ENCODE measurements at regions not wholly inside any gene's neighbourhood (a gene's known extent, or its start where the extent isn't known, plus 50 kb on each side); places are given as distances from the start of the nearest gene placed in this dataset.

GRCh38 chr7:136189506-136189998 is 212.4 kb upstream of the MTPN start:
- H3K27me3 ChIP-seq (ENCODE audit: control insufficient read depth in 3 of 3, insufficient read depth in 3 of 3, low read length in 3 of 3), result no peaks in the 10 kb centered on the region
- peaks cover 0 to 11% of the 10 kb centered on the region in 2 donors for H3K9me3 ChIP-seq (ENCODE audit: control insufficient read depth in 2 of 2, insufficient read depth in 1 of 2, low read depth in 1 of 2, low read length in 1 of 2)
- no peaks in the 10 kb centered on the region for H3K36me3 ChIP-seq (ENCODE audit: control insufficient read depth in 3 of 3, insufficient read depth in 2 of 3, low read depth in 1 of 3, low read length in 3 of 3)
- H3K4me3 ChIP-seq (ENCODE audit: low read depth in 1 of 3, low read length in 3 of 3), result no peak overlapping the region
- DNase-seq (no peak), FAIRE-seq (no peak)
- 70 to 81% (median 72%) methylated on average over 5 of the region's 5 CpGs for WGBS, 3 donors
- H3K4me1 ChIP-seq (ENCODE audit: control insufficient read depth in 3 of 3, insufficient read depth in 2 of 3, low read depth in 1 of 3, low read length in 2 of 3), result no peaks in the 10 kb centered on the region
- no peak overlapping the region for H3K27ac ChIP-seq (ENCODE audit: low read depth in 1 of 3, low read length in 2 of 3)

DNA sequence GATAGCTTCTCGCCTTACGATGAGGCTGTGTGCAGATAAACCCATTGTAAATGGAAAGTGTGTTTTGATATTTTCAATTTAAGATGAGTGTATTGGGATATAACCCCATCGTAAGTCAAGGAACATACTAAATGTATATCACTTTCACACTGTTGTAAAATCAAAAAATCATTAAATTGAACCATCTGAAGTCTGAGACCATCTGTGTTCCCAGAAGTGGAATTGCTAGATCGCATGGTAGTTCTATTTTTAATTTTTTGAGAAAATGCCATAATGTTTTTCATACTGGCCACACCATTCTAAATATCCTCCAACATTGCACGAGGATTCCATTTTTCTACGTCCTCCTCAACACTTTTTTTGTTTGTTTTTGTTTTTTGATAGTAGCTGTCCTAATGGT is 209.1 kb upstream of the MTPN start:
- DNase-seq (no peak), FAIRE-seq (no peak)
- Histone ChIP-seq H3K27ac (ENCODE audit: low read depth in 1 of 3, low read length in 2 of 3) (no peak overlapping the region), H3K9me3 (ENCODE audit: control insufficient read depth in 2 of 2, insufficient read depth in 1 of 2, low read depth in 1 of 2, low read length in 1 of 2) (peaks cover 0 to 4% of the 10 kb centered on the region in 2 donors), H3K36me3 (ENCODE audit: control insufficient read depth in 3 of 3, insufficient read depth in 2 of 3, low read depth in 1 of 3, low read length in 3 of 3) (no peaks in the 10 kb centered on the region), H3K4me1 (ENCODE audit: control insufficient read depth in 3 of 3, insufficient read depth in 2 of 3, low read depth in 1 of 3, low read length in 2 of 3) (no peaks in the 10 kb centered on the region), H3K27me3 (ENCODE audit: control insufficient read depth in 3 of 3, insufficient read depth in 3 of 3, low read length in 3 of 3) (no peaks in the 10 kb centered on the region), H3K4me3 (ENCODE audit: low read depth in 1 of 3, low read length in 3 of 3) (no peak overlapping the region)
- 83 to 85% (median 85%) methylated on average over 6 of the region's 6 CpGs for WGBS, 3 donors

- no peak overlapping the region for H3K4me3 ChIP-seq (ENCODE audit: low read depth in 1 of 3, low read length in 3 of 3)
- 13 to 24% (median 22%) methylated on average over 2 of the region's 2 CpGs for whole genome bisulfite sequencing, 3 donors
- H3K27ac ChIP-seq (ENCODE audit: low read depth in 1 of 3, low read length in 2 of 3), result no peak overlapping the region
- no peaks in the 10 kb centered on the region for H3K36me3 ChIP-seq (ENCODE audit: control insufficient read depth in 3 of 3, insufficient read depth in 2 of 3, low read depth in 1 of 3, low read length in 3 of 3)
- H3K27me3 ChIP-seq (ENCODE audit: control insufficient read depth in 3 of 3, insufficient read depth in 3 of 3, low read length in 3 of 3), result no peaks in the 10 kb centered on the region
- no peaks in the 10 kb centered on the region for H3K4me1 ChIP-seq (ENCODE audit: control insufficient read depth in 3 of 3, insufficient read depth in 2 of 3, low read depth in 1 of 3, low read length in 2 of 3)
- DNase-seq (no peak), FAIRE-seq (no peak)
- peaks cover 0 to 4% of the 10 kb centered on the region in 2 donors for H3K9me3 ChIP-seq (ENCODE audit: control insufficient read depth in 2 of 2, insufficient read depth in 1 of 2, low read depth in 1 of 2, low read length in 1 of 2)
Observed at GRCh38 chr7:136184719-136185118, 207.6 kb upstream of the MTPN start.

GRCh38 chr7:136183981-136184380 is 206.8 kb upstream of the MTPN start:
- Histone ChIP-seq H3K4me1 (ENCODE audit: control insufficient read depth in 3 of 3, insufficient read depth in 2 of 3, low read depth in 1 of 3, low read length in 2 of 3) (no peaks in the 10 kb centered on the region), H3K27me3 (ENCODE audit: control insufficient read depth in 3 of 3, insufficient read depth in 3 of 3, low read length in 3 of 3) (no peaks in the 10 kb centered on the region), H3K9me3 (ENCODE audit: control insufficient read depth in 2 of 2, insufficient read depth in 1 of 2, low read depth in 1 of 2, low read length in 1 of 2) (no peaks in the 10 kb centered on the region), H3K27ac (ENCODE audit: low read depth in 1 of 3, low read length in 2 of 3) (no peak overlapping the region), H3K4me3 (ENCODE audit: low read depth in 1 of 3, low read length in 3 of 3) (no peak overlapping the region), H3K36me3 (ENCODE audit: control insufficient read depth in 3 of 3, insufficient read depth in 2 of 3, low read depth in 1 of 3, low read length in 3 of 3) (no peaks in the 10 kb centered on the region)
- 53 to 58% (median 57%) methylated on average over 2 of the region's 2 CpGs for WGBS, 3 donors
- DNase-seq (no peak), FAIRE-seq (no peak)

- FAIRE-seq (no peak), DNase-seq (no peak)
- Histone ChIP-seq H3K27me3 (ENCODE audit: control insufficient read depth in 3 of 3, insufficient read depth in 3 of 3, low read length in 3 of 3) (no peaks in the 10 kb centered on the region), H3K27ac (ENCODE audit: low read depth in 1 of 3, low read length in 2 of 3) (no peak overlapping the region), H3K36me3 (ENCODE audit: control insufficient read depth in 3 of 3, insufficient read depth in 2 of 3, low read depth in 1 of 3, low read length in 3 of 3) (no peaks in the 10 kb centered on the region), H3K4me3 (ENCODE audit: low read depth in 1 of 3, low read length in 3 of 3) (no peak overlapping the region), H3K9me3 (ENCODE audit: control insufficient read depth in 2 of 2, insufficient read depth in 1 of 2, low read depth in 1 of 2, low read length in 1 of 2) (no peaks in the 10 kb centered on the region), H3K4me1 (ENCODE audit: control insufficient read depth in 3 of 3, insufficient read depth in 2 of 3, low read depth in 1 of 3, low read length in 2 of 3) (no peaks in the 10 kb centered on the region)
- WGBS, 3 donors, result 70 to 78% (median 73%) methylated on average over 7 of the region's 7 CpGs
Observed at GRCh38 chr7:136180984-136181383, 203.8 kb upstream of the MTPN start.

GRCh38 chr7:136179851-136180721 is 202.9 kb upstream of the MTPN start:
- H3K27ac ChIP-seq (ENCODE audit: low read depth in 1 of 3, low read length in 2 of 3), result no peak overlapping the region
- WGBS, 3 donors, result 55 to 59% (median 56%) methylated on average over 5 of the region's 5 CpGs

GRCh38 chr7:136179154-136179553 is 202.0 kb upstream of the MTPN start:
- no peaks in the 10 kb centered on the region for H3K9me3 ChIP-seq (ENCODE audit: control insufficient read depth in 2 of 2, insufficient read depth in 1 of 2, low read depth in 1 of 2, low read length in 1 of 2)
- no peak overlapping the region for H3K4me3 ChIP-seq (ENCODE audit: low read depth in 1 of 3, low read length in 3 of 3)
- FAIRE-seq, result no peak
- H3K27me3 ChIP-seq (ENCODE audit: control insufficient read depth in 3 of 3, insufficient read depth in 3 of 3, low read length in 3 of 3), result no peaks in the 10 kb centered on the region
- no peak for DNase-seq
- H3K27ac ChIP-seq (ENCODE audit: low read depth in 1 of 3, low read length in 2 of 3), result no peak overlapping the region
- no peaks in the 10 kb centered on the region for H3K36me3 ChIP-seq (ENCODE audit: control insufficient read depth in 3 of 3, insufficient read depth in 2 of 3, low read depth in 1 of 3, low read length in 3 of 3)
- WGBS, 3 donors, result 63 to 66% (median 64%) methylated on average over 5 of the region's 5 CpGs
- H3K4me1 ChIP-seq (ENCODE audit: control insufficient read depth in 3 of 3, insufficient read depth in 2 of 3, low read depth in 1 of 3, low read length in 2 of 3), result no peaks in the 10 kb centered on the region

More at GRCh38 chr7:136179851-136180721, 202.9 kb upstream of the MTPN start:
- Histone ChIP-seq H3K9me3 (ENCODE audit: control insufficient read depth in 2 of 2, insufficient read depth in 1 of 2, low read depth in 1 of 2, low read length in 1 of 2) (no peaks in the 10 kb centered on the region), H3K4me1 (ENCODE audit: control insufficient read depth in 3 of 3, insufficient read depth in 2 of 3, low read depth in 1 of 3, low read length in 2 of 3) (no peaks in the 10 kb centered on the region), H3K36me3 (ENCODE audit: control insufficient read depth in 3 of 3, insufficient read depth in 2 of 3, low read depth in 1 of 3, low read length in 3 of 3) (no peaks in the 10 kb centered on the region), H3K4me3 (ENCODE audit: low read depth in 1 of 3, low read length in 3 of 3) (no peak overlapping the region), H3K27me3 (ENCODE audit: control insufficient read depth in 3 of 3, insufficient read depth in 3 of 3, low read length in 3 of 3) (no peaks in the 10 kb centered on the region)
- DNase-seq, result no peak
- no peak for FAIRE-seq

DNA sequence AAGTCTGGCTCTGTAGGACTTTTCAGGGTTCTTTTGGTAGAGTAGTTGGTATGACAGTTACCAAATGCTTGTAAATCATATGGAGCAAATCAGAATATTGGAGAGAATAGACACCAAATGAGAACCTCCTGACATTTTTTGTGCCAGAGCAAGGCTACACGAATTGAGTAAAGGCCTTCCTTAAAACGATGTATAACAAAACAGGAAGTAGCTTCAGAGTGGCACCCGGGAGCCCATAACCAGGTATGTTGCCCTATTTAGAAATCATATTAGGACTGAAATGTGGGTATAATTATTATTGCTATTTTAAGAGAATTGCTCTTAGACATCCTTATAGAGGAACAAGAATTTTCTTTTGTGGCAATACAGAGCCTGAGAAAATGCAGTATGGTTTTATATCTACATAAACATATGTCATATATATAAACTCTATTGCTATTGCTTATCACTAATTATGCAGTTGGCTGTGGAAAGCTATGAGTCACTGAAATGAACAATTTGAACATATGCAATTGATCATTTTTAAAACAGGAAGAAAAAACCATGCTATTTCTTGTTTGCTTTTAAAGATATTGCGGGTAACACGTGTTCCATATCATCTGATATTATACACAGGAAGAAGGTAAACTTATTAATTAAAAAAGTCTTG is 197.4 kb upstream of the MTPN start:
- H3K27me3 ChIP-seq (ENCODE audit: control insufficient read depth in 3 of 3, insufficient read depth in 3 of 3, low read length in 3 of 3), result no peaks in the 10 kb centered on the region
- WGBS, 3 donors, result 54 to 68% (median 67%) methylated on average over 5 of the region's 5 CpGs
- no peak overlapping the region for H3K27ac ChIP-seq (ENCODE audit: low read depth in 1 of 3, low read length in 2 of 3)
- FAIRE-seq (no peak), DNase-seq (no peak)
- H3K4me1 ChIP-seq (ENCODE audit: control insufficient read depth in 3 of 3, insufficient read depth in 2 of 3, low read depth in 1 of 3, low read length in 2 of 3), result no peaks in the 10 kb centered on the region
- H3K9me3 ChIP-seq (ENCODE audit: control insufficient read depth in 2 of 2, insufficient read depth in 1 of 2, low read depth in 1 of 2, low read length in 1 of 2), result no peaks in the 10 kb centered on the region
- no peak overlapping the region for H3K4me3 ChIP-seq (ENCODE audit: low read depth in 1 of 3, low read length in 3 of 3)
- no peaks in the 10 kb centered on the region for H3K36me3 ChIP-seq (ENCODE audit: control insufficient read depth in 3 of 3, insufficient read depth in 2 of 3, low read depth in 1 of 3, low read length in 3 of 3)

Data from small intestine (tissue), 7 donors.